Keratinocyte (primary cell): ENCODE measurements at regions not wholly inside any gene's neighbourhood (a gene's known extent, or its start where the extent isn't known, plus 50 kb on each side); places are given as distances from the start of the nearest gene placed in this dataset.

Source experiments
- DNase-seq: peaks from one replicate; pipeline ENCODE4 v3.0.0-alpha.2; 2011; ENCODE audit warnings: low read depth, missing footprints, low spot score
- FAIRE-seq: peaks from 2 replicates; lab custom pipeline; 2011; peaks lifted over from hg19 to GRCh38; lab: Jason Lieb, UNC
- H2AFZ ChIP-seq: 2 replicates; pipeline ENCODE4 v1.6.0; 2012; ENCODE audit warnings: low read length, control low read depth, inconsistent platforms; ENCODE audit not compliant: control insufficient read depth
- H3K27ac ChIP-seq: 2 replicates; pipeline ENCODE4 v1.5.1; 2011; ENCODE audit warnings: low read length; ENCODE audit not compliant: control insufficient read depth, insufficient read depth
- H3K27me3 ChIP-seq: 3 replicates; pipeline ENCODE4 v1.6.0; 2011; ENCODE audit warnings: low read length; ENCODE audit not compliant: control insufficient read depth, insufficient read depth; ENCODE audit errors: extremely low read depth
- H3K36me3 ChIP-seq, 2 experiments: 2 replicates in 1 of 2; 3 replicates in 1 of 2; pipeline ENCODE4 v1.5.1; 2011; ENCODE audit warnings: low read length in 2 of 2, mild to moderate bottlenecking in 1 of 2; ENCODE audit not compliant: control insufficient read depth in 2 of 2, insufficient read depth in 2 of 2; ENCODE audit errors: extremely low read depth in 1 of 2
- H3K4me1 ChIP-seq: 3 replicates; pipeline ENCODE4 v1.5.1; 2011; ENCODE audit warnings: low read length; ENCODE audit not compliant: control insufficient read depth, insufficient read depth; ENCODE audit errors: extremely low read depth
- H3K4me2 ChIP-seq: 3 replicates; pipeline ENCODE4 v1.6.0; 2011; ENCODE audit warnings: low read depth, low read length; ENCODE audit not compliant: control insufficient read depth, insufficient read depth; ENCODE audit errors: extremely low read depth
- H3K4me3 ChIP-seq, 3 experiments: fragments of 200-600 bp in 1 of 3; sonication (generic) in 1 of 3; 2 replicates in 2 of 3; 3 replicates in 1 of 3; pipeline ENCODE4 v1.5.1; 2011 to 2016; ENCODE audit warnings: low read length in 3 of 3, mild to moderate bottlenecking in 3 of 3, control low read depth in 2 of 3, inconsistent platforms in 1 of 3, low read depth in 1 of 3, mixed read lengths in 1 of 3, mixed run types in 1 of 3, moderate library complexity in 1 of 3; ENCODE audit not compliant: control insufficient read depth in 2 of 3, insufficient read depth in 2 of 3; ENCODE audit errors: extremely low read depth in 1 of 3
- H3K79me2 ChIP-seq: 2 replicates; pipeline ENCODE4 v1.6.0; 2012; ENCODE audit warnings: low read length; ENCODE audit not compliant: control insufficient read depth, insufficient read depth
- H3K9ac ChIP-seq: 3 replicates; pipeline ENCODE4 v1.6.0; 2011; ENCODE audit warnings: low read length; ENCODE audit not compliant: control insufficient read depth, insufficient read depth; ENCODE audit errors: extremely low read depth
- H3K9me1 ChIP-seq: 3 replicates; pipeline ENCODE4 v1.6.0; 2011; ENCODE audit warnings: low read length; ENCODE audit not compliant: control insufficient read depth, insufficient read depth; ENCODE audit errors: extremely low read depth
- H3K9me3 ChIP-seq: 2 replicates; pipeline ENCODE4 v1.5.1; 2012; ENCODE audit warnings: low read depth, low read length; ENCODE audit not compliant: control insufficient read depth
- H4K20me1 ChIP-seq: 3 replicates; pipeline ENCODE4 v1.6.0; 2011; ENCODE audit warnings: low read length; ENCODE audit not compliant: control insufficient read depth, insufficient read depth; ENCODE audit errors: extremely low read depth
- CTCF ChIP-seq, 3 experiments: IDR thresholded peaks in 1 of 3; conservative IDR thresholded peaks in 1 of 3; optimal IDR thresholded peaks in 1 of 3; 2 replicates in 2 of 3; 3 replicates in 1 of 3; pipeline versions ENCODE3 to v1.5.1; 2011; ENCODE audit warnings: low read length in 3 of 3, mild to moderate bottlenecking in 3 of 3, moderate library complexity in 2 of 3, control low read depth in 1 of 3, inconsistent platforms in 1 of 3; ENCODE audit not compliant: insufficient read depth in 2 of 3; ENCODE audit errors: extremely low read depth in 1 of 3
- EZH2 ChIP-seq: IDR thresholded peaks from one replicate; pipeline ENCODE4 v1.6.1; 2012; ENCODE audit warnings: inconsistent platforms, mild to moderate bottlenecking, low read length, moderate library complexity
- dilution Hi-C: fragments of 300-500 bp; cut with MboI; formaldehyde crosslinking; loops from one replicate; pipeline ENCODE4 v1.7.0; 2020; ENCODE audit warnings: low sequenced_read_pairs; ENCODE audit not compliant: extremely low pct_ligation_motif_present

DNA sequence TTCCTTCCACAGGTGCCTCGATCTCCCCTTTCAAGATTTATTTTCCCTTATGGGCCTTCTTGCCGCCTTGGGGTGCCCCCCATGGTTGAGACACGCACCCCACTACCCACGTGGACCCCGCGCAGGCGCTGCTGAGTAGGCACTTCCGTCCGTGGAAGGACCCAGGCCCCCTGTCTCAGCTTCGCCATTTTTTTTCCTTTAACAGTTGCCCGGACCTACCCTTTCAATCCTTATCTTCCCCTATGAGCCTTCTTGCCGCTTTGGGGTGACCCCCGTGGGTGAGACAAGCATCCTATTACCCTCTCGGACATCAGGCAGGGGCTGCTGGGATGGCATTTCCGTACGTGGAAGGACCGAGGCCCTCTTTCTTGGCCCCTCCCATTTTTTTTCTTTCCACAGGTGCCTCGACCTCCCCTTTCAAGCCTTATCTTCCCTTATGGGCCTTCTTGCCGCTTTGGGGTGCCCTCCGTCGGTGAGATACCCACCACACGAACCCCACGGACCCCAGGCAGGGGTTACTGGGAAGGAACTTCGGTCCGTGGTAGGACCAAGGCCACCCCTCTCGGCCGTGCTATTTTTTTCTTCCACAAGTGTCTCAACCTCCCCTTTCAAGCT is 268.2 kb downstream of the ALG10 start:
- H3K9me3 ChIP-seq, result peaks cover 14% of the 10 kb centered on the region
- no peak for DNase-seq
- no peak overlapping the region for H3K4me2 ChIP-seq
- no peak overlapping the region for H3K4me3 ChIP-seq
- H3K4me1 ChIP-seq, result no peaks in the 10 kb centered on the region
- no peaks in the 10 kb centered on the region for H4K20me1 ChIP-seq
- no peak overlapping the region for H3K27ac ChIP-seq
- H3K36me3 ChIP-seq, result no peaks in the 10 kb centered on the region
- no peak overlapping the region for H2AFZ ChIP-seq
- dilution Hi-C loops, result no loop called here
- no peaks in the 10 kb centered on the region for H3K79me2 ChIP-seq
- no peak overlapping the region for H3K9ac ChIP-seq
- no peaks in the 10 kb centered on the region for H3K27me3 ChIP-seq
- no peaks in the 10 kb centered on the region for H3K9me1 ChIP-seq
- FAIRE-seq, result no peak
- TF ChIP-seq EZH2, result no peak
- TF ChIP-seq CTCF (optimal IDR thresholded peaks at IDR 0.05 in 1 of 3, IDR thresholded peaks at IDR 0.05 in 1 of 3, conservative IDR thresholded peaks at IDR 0.05 in 1 of 3; ENCODE audit: extremely low read depth in 1 of 3, insufficient read depth in 2 of 3, low read length in 3 of 3), result no peak

GRCh38 chr12:34291001-34291400 is 268.7 kb downstream of the ALG10 start:
- Histone ChIP-seq H2AFZ (no peak overlapping the region), H3K4me1 (no peaks in the 10 kb centered on the region), H3K4me2 (no peak overlapping the region), H3K79me2 (no peaks in the 10 kb centered on the region), H3K27me3 (no peaks in the 10 kb centered on the region), H3K9me1 (no peaks in the 10 kb centered on the region), H3K9ac (no peak overlapping the region), H3K36me3 (no peaks in the 10 kb centered on the region), H3K27ac (no peak overlapping the region), H3K4me3 (no peak overlapping the region), H3K9me3 (peaks cover 14% of the 10 kb centered on the region), H4K20me1 (no peaks in the 10 kb centered on the region)
- TF ChIP-seq CTCF (optimal IDR thresholded peaks at IDR 0.05 in 1 of 3, IDR thresholded peaks at IDR 0.05 in 1 of 3, conservative IDR thresholded peaks at IDR 0.05 in 1 of 3; ENCODE audit: extremely low read depth in 1 of 3, insufficient read depth in 2 of 3, low read length in 3 of 3) (no peak), EZH2 (no peak)
- DNase-seq (no peak), FAIRE-seq (no peak)
- dilution Hi-C loops, result no loop called here
